DMS53 (cell line): ENCODE measurements at regions not wholly inside any gene's neighbourhood (a gene's known extent, or its start where the extent isn't known, plus 50 kb on each side); places are given as distances from the start of the nearest gene placed in this dataset.
A peak's percentile ranks its signal among the peaks of the same experiment; 100 is the strongest.
"Not testable (repeated sequence)": the region's sequence is repeated elsewhere in the genome, so short reads cannot be mapped to it uniquely, and the experiment has no call there.

ENCODE experiments used
- DNase-seq: peaks from one replicate; lab custom pipeline; 2025; lab: John Stamatoyannopoulos, UW

DNA sequence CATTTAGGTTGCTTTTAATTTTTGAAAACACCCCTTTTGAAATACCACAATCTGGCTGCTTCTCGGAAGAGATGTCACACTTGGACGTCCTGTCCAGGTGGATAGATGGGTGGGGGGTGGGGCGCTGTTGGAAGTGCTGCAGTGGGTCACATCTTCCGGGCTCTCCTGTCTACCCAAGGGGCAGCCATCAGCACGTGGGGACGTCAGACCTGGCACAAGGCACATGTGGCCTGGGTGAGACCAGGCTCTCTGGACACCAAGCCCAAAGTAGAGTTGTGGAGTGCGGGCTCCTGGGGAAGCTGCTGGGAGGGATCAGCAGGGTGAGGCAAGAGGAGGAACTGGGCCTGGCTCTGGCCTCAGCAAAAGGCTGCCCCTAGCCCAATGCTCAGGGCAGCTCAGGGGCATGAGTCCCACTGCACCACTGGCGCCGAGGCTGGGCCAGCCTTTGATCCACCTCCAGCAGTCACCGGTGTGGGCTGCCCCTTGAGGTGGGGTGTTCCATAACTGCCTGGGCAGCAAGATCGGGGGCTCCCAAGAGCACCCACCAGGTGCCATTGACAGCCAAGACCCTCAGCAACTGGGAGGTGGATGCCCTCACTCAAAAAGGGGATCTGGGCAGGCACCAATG lies 68.6 kb upstream of the CCND1 start:
- no peak for DNase-seq

DNA sequence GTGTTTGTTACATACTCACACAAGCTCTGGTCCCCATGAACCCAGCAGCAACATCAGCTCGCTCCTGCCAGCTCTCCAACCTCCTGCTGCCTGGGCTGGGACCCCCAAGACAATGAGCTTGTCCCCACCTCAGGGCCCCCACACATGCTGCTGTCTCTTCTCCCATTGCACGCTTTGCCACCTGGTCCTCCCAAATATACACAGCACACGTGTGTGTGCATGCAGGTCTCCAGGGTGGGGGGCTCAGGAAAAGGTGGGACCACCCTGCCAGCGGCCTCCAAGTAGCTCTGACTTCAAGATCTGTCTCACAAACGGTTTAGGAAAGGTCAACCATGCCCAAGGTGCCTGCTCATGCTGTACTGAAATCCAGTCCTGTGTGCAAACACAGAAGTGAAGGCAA lies 68.1 kb upstream of the CCND1 start:
- no peak for DNase-seq

GRCh38 chr11:69573761-69574607 lies 67.0 kb upstream of the CCND1 start:
- DNase-seq, result no peak

DNA sequence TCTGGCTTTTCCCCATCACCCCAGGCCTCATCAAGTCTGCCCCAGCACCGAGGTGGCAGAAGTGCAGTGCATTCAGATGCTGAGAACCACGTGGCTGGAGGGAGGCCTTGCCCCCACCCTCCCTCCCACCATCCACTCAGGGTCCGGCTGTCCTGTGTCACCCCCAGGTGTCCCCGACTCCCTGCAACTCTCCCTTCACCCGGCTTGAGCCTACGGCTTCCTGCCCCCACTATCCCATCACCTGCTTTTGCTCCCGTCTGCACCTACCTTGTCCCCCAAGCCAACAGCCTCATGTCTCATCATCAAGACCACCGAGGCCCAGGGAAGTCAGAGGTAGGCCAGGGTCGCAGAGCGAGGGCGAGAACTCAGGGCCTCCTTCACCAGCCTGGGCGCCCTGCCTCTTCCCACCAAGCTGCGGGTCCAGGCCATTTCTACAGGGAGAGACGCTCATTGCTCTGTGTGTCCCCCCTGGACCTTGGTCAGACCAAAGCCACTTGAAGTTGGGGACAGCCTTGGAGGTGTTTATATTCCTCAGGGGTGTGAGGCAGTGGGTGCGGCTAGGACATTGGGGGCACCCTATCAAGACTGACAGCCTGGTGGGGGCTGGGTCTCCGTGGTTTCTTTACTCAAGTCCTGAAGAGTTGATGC lies 66.2 kb upstream of the CCND1 start:
- DNase-seq, result no peak

DNA sequence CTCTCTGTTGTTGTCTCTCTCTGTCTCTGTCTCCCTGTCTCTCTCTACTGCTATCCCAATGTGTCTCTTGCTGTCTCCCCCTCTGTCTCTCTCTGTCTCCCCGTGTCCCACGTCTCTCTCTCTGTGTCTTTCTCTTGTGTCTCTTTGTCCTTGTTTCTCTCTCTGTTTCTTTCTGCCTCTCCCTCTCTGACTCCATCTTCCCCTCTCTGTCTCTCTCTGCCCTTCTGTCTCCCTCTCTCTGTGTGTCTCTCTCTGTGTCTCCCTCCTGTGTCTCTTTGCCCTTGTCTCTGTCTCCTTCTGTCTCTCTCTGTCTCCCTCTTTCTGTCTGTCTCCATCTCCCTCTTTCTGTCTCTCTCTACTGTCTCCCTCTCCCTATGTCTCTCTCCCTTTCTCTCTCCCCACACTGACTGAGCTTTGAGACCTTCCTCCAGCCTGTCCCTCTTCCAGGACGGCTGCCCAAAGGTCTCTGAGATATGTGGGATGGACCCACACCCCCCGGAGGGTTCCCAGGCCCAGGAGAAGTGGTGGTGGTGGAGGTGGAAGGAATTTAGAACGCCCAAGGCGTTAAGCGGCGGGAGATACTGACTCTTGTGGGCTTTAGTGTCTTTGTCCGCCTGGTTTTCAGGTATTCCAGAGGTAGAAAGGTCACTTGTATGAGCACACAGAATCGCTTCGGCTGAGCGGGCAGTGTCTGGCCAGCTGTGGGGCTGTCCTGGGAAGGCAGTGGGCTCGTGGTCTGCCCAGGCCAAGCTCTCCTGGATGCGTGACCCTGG lies 65.5 kb upstream of the CCND1 start:
- DNase-seq, result no peak

GRCh38 chr11:69576069-69576782 lies 64.7 kb upstream of the CCND1 start:
- DNase-seq, result no peak

DNA sequence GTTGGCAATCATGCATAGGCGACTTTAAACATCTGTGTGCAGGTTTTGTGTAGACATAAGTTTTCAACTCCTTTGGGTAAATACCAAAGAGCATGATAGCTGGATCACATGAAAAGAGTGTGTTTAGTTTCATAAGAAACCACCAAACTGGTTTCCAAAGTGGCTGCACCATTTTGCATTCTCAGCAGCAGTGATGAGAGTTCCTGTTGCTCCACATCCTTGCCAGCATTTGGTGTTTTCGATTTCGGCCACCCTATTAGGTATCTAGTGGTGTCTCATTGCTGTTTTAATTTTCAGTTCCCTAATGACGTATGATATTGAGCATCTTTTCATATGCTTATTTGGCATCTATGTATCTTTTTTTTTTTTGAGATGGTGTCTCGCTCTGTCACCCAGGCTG lies 62.8 kb upstream of the CCND1 start:
- DNase-seq, result no peak

DNA sequence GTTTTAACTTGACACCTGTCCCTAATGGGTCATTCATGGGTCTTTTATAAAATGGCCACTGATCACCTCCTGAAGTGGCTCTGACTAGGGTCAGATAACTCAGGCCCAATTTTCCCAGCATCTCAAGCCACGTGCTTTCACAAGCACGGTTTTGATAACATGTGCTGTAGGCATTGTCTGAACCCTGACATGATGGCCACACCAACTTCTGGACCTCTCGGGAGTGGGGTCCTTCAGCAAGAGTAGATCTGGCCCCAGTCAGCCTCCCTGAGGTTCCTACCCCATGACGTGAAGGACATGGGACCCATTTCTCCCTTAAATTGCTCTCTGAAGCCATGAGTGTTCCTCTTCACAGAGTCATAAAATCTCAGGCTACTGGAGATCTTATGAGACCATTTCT lies 60.4 kb upstream of the CCND1 start:
- DNase-seq, result no peak

- DNase-seq, result no peak
Observed at GRCh38 chr11:69582756-69583467, 58.0 kb upstream of the CCND1 start.

- DNase-seq, result no peak
Observed at GRCh38 chr11:69584160-69584559, 56.8 kb upstream of the CCND1 start.

DNA sequence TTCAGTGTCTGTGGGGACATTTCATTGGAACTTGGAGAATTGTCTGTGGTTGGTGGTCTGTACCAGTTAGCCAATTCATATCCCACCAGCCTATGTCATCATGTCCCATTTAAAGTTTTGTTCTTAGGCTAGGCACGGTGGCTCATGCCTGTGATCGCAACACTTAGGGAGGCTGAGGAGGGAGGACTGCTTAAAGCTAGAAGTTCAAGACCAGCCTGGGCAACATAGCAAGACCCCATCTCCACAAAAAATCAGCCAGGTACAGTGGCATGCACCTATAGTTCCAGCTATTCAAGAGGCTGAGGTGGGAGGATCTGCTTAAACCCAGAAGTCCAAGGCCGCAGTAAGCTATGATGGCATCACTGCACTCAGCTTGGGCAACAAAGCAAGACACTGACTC lies 55.6 kb upstream of the CCND1 start:
- DNase-seq, result no peak

GRCh38 chr11:69587454-69588090 lies 53.4 kb upstream of the CCND1 start:
- DNase-seq, result no peak

- peak; percentile 14 for DNase-seq
Observed at GRCh38 chr11:69588270-69588669, 52.7 kb upstream of the CCND1 start.

- not testable (repeated sequence) for DNase-seq
Observed at GRCh38 chr11:69590088-69590487, 50.9 kb upstream of the CCND1 start.
